ENCODE measurements at regions not wholly inside any gene's neighbourhood (a gene's known extent, or its start where the extent isn't known, plus 50 kb on each side); places are given as distances from the start of the nearest gene placed in this dataset.

DNA sequence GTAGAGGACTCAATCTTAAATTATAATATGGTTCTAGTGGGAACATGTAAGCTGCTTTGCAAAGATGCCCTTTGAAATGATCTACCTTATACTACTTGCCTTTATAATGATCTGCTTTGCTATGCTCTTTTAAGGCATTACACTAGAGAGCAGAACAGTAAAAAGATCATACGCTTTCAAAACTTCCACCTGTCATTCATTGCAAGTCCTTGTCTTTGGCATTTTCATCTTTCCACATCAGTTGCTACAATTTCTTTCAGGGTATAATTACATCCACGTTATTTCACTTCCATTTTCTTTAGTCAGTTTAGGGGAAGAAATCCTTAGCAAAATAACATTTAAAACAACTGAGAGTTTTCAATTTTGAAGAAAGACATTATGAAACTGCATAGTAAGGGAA, 80.3 kb downstream of the ACTBL2 start:
- H4K20me1 ChIP-seq (ENCODE audit: insufficient read depth, low read length), result no peaks in the 10 kb centered on the region
- peaks cover 5 to 11% of the 10 kb centered on the region in 2 donors for H3K4me1 ChIP-seq (ENCODE audit: control insufficient read depth in 1 of 2, insufficient read depth in 2 of 2, low read length in 2 of 2)
- TF ChIP-seq, protein P1, sequence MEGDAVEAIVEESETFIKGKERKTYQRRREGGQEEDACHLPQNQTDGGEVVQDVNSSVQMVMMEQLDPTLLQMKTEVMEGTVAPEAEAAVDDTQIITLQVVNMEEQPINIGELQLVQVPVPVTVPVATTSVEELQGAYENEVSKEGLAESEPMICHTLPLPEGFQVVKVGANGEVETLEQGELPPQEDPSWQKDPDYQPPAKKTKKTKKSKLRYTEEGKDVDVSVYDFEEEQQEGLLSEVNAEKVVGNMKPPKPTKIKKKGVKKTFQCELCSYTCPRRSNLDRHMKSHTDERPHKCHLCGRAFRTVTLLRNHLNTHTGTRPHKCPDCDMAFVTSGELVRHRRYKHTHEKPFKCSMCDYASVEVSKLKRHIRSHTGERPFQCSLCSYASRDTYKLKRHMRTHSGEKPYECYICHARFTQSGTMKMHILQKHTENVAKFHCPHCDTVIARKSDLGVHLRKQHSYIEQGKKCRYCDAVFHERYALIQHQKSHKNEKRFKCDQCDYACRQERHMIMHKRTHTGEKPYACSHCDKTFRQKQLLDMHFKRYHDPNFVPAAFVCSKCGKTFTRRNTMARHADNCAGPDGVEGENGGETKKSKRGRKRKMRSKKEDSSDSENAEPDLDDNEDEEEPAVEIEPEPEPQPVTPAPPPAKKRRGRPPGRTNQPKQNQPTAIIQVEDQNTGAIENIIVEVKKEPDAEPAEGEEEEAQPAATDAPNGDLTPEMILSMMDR (IDR thresholded peaks at IDR 0.05), result no peak
- DNase-seq, result no peak
- Mint-ChIP-seq H3K36me3 (no peaks in the 10 kb centered on the region), H3K4me1 (no peaks in the 10 kb centered on the region), H3K27ac (no peak overlapping the region), H3K27me3 (ENCODE audit: low read depth in 3 of 3) (no peaks in the 10 kb centered on the region), H3K4me3 (no peak overlapping the region), H3K9me3 (peaks cover 0 to 7% (median 0%) of the 10 kb centered on the region in 7 donors)
- intact Hi-C loops (cut with micrococcal nuclease), result no loop called here
- no peaks in the 10 kb centered on the region for H3K79me2 ChIP-seq (ENCODE audit: insufficient read depth, low read length)
- no peaks in the 10 kb centered on the region for H3K36me3 ChIP-seq (replicated peaks in 1 of 2; ENCODE audit: control insufficient read depth in 1 of 2, insufficient read depth in 2 of 2, low read length in 2 of 2)
- no peaks in the 10 kb centered on the region for H3K27me3 ChIP-seq (ENCODE audit: control insufficient read depth in 2 of 2, insufficient read depth in 2 of 2, low read length in 2 of 2)
- H3K27ac ChIP-seq (ENCODE audit: low read depth in 1 of 2, low read length in 2 of 2), result no peak overlapping the region
- WGBS (ENCODE audit: insufficient coverage), result no CpG with 5 or more reads among the region's 2 CpGs
- H3K4me3 ChIP-seq (replicated peaks in 1 of 3; ENCODE audit: low read depth in 2 of 3, low read length in 3 of 3), result no peak overlapping the region
- H2AFZ ChIP-seq (ENCODE audit: insufficient read depth, low read depth, low read length, poor library complexity, severe bottlenecking), result no peak overlapping the region
- no peak overlapping the region for H3K4me2 ChIP-seq (replicated peaks; ENCODE audit: extremely low read depth, low read length, poor library complexity, severe bottlenecking)
- H3K9me3 ChIP-seq (replicated peaks in 1 of 2; ENCODE audit: control insufficient read depth in 1 of 2, insufficient read depth in 1 of 2, low read length in 2 of 2), result no peaks in the 10 kb centered on the region
- no peak overlapping the region for H3K9ac ChIP-seq (ENCODE audit: insufficient read depth, low read length, poor library complexity, severe bottlenecking)

DNA sequence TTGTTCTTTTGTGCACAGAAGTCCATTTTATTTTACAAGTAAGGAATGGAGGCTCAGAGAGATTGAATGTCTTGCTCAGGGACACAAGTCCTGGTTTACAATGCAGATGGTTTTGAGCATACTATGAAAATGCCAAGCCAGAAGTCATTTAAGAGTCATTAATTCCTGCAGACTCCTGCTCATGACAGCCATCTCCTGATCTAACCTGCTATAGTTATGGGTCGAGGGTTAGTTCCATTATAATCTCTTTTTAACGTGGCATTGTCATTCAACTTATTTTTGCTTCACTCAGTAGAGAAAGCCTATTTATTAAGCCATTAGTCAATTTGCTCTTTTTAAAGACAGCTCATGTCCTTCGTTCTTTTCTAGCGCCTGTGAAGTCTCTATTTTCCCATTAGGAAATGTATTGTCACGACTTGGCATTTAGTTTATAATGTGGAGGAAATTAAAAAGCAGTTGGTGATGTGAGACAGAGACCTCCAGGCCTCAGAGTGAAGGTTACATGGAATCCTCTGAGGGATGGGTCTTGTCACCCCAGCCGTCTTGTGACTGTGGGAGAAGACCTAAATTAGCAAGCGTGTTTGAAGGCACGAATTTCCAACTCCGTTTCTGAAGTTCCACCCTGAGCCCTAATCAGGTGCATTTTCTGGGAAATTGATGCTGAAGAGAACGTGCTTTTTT, 84.1 kb downstream of the ACTBL2 start:
- H3K4me2 ChIP-seq (replicated peaks; ENCODE audit: extremely low read depth, low read length, poor library complexity, severe bottlenecking), result no peak overlapping the region
- H2AFZ ChIP-seq (ENCODE audit: insufficient read depth, low read depth, low read length, poor library complexity, severe bottlenecking), result no peak overlapping the region
- Mint-ChIP-seq H3K4me3 (no peak overlapping the region), H3K36me3 (no peaks in the 10 kb centered on the region), H3K9me3 (peaks cover 0 to 3% (median 0%) of the 10 kb centered on the region in 7 donors), H3K4me1 (no peaks in the 10 kb centered on the region), H3K27ac (no peak overlapping the region), H3K27me3 (ENCODE audit: low read depth in 3 of 3) (no peaks in the 10 kb centered on the region)
- no peak overlapping the region for H3K4me3 ChIP-seq (replicated peaks in 1 of 3; ENCODE audit: low read depth in 2 of 3, low read length in 3 of 3)
- intact Hi-C loops (cut with micrococcal nuclease), result no loop called here
- no peak overlapping the region for H3K27ac ChIP-seq (ENCODE audit: low read depth in 1 of 2, low read length in 2 of 2)
- no peaks in the 10 kb centered on the region for H3K79me2 ChIP-seq (ENCODE audit: insufficient read depth, low read length)
- DNase-seq, result no peak
- H3K9me3 ChIP-seq (replicated peaks in 1 of 2; ENCODE audit: control insufficient read depth in 1 of 2, insufficient read depth in 1 of 2, low read length in 2 of 2), result no peaks in the 10 kb centered on the region
- TF ChIP-seq, protein P1 (IDR thresholded peaks at IDR 0.05), result no peak
- no peaks in the 10 kb centered on the region for H3K4me1 ChIP-seq (ENCODE audit: control insufficient read depth in 1 of 2, insufficient read depth in 2 of 2, low read length in 2 of 2)
- no peaks in the 10 kb centered on the region for H4K20me1 ChIP-seq (ENCODE audit: insufficient read depth, low read length)
- H3K27me3 ChIP-seq (ENCODE audit: control insufficient read depth in 2 of 2, insufficient read depth in 2 of 2, low read length in 2 of 2), result no peaks in the 10 kb centered on the region
- H3K36me3 ChIP-seq (replicated peaks in 1 of 2; ENCODE audit: control insufficient read depth in 1 of 2, insufficient read depth in 2 of 2, low read length in 2 of 2), result no peaks in the 10 kb centered on the region
- 85% methylated on average over 5 of the region's 10 CpGs for WGBS (ENCODE audit: insufficient coverage)
- no peak overlapping the region for H3K9ac ChIP-seq (ENCODE audit: insufficient read depth, low read length, poor library complexity, severe bottlenecking)
